ENCODE measurements at regions not wholly inside any gene's neighbourhood (a gene's known extent, or its start where the extent isn't known, plus 50 kb on each side); places are given as distances from the start of the nearest gene placed in this dataset.
"Not testable (repeated sequence)": the region's sequence is repeated elsewhere in the genome, so short reads cannot be mapped to it uniquely, and the experiment has no call there.

DNA sequence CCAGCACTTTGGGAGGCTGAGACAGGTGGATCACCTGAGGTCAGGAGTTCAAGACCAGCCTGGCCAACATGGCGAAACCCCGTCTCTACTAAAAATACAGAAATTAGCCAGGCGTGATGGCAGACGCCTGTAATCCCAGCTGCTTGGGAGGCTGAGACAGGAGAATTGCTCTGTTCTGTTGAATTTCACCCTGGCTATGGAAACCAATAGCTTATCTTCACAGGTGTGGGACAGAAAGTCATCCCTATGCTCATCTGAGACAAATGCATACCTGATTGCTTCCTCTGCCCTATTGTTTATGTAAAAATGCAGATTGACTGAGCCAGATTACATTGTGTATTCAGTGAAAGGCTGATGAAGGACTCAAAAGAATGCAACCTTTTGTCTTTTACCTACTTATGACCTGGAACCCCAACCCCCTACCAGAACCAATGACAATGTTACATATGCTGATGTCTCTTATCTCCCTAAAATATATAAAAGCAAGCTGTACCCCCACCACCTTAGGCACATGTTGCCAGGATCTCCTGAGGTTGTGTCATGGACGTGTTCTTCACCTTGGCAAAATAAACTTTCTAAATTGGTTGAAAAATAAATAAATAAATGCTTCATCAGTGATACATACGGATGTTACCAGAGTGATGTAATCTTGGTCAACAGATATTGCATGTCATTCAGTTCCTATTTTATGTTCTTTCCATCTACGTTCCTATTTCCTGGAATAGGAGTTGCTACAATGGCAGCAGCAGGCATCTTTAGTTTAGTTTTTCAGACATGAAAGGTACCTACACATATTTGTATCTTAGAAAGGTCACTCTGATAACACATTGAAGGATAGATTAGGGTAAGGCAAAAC, 189.4 kb upstream of the SLC38A2 start:
- in situ Hi-C loops (cut with HindIII; ENCODE audit: low pct_unique_long_range_greater_than_20kb, low sequenced_read_pairs); DNase-seq (ENCODE audit: low read depth, low spot score): not testable (repeated sequence)

DNA sequence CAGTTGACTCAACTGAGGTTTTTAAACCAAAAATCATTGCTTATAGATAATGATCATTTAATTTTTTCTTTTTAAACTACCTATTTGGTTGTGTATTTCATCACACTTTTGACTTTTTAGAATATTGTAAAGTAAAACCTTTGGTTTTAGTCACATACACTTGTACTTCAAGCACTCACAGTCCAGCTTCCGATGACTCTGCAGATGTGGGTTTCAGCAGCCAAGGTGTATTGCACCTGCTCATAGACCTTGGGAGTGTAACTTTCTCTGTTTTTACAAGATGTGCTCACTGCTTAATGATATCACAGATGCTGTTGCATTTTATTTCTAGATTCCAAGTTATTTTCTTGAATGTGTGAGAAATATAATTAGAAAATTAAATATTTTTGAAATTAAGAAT, 188.3 kb upstream of the SLC38A2 start:
- DNase-seq (ENCODE audit: low read depth, low spot score) = no peak
- in situ Hi-C loops (cut with HindIII; ENCODE audit: low pct_unique_long_range_greater_than_20kb, low sequenced_read_pairs) = no loop called here

DNA sequence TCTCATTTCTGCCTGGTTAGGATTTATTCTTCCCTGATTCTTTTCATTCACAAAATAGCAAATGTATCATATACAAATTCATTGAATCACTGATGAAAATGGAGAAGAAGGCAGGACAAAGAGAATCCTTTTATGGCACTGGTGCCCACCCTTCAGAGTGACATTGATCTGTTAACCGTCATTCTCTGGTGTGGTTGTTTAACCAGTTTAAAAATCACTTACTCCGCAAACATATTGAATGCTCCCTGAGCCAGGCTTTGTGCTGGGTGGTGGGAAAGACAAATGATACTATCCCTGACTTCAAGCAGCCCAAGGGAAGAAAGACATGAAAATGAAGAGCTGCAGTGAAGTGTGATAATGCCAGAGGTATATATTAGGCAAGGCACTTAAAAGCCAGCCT, 187.5 kb upstream of the SLC38A2 start:
- in situ Hi-C loops (cut with HindIII; ENCODE audit: low pct_unique_long_range_greater_than_20kb, low sequenced_read_pairs) = no loop called here
- no peak for DNase-seq (ENCODE audit: low read depth, low spot score)

DNA sequence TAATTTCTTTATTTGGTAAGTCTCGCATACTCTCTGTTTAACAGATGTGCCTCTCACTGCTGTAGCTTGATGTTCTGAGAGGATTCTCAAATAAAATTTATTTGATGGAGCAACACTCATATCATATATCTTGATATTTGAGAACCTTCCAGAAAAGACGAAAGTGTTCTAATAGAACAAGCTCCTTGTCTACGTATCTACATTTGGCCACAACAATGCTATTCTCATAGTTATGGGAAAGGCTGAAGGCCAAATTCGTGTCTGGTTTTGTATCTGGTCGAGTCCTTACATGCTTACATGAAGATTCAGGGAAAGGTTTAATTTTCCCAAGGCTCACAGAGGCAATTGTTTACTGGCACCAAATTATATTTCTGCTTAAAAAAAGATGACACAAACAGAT, 186.7 kb upstream of the SLC38A2 start:
- no peak for DNase-seq (ENCODE audit: low read depth, low spot score)
- in situ Hi-C loops (cut with HindIII; ENCODE audit: low pct_unique_long_range_greater_than_20kb, low sequenced_read_pairs) = no loop called here

DNA sequence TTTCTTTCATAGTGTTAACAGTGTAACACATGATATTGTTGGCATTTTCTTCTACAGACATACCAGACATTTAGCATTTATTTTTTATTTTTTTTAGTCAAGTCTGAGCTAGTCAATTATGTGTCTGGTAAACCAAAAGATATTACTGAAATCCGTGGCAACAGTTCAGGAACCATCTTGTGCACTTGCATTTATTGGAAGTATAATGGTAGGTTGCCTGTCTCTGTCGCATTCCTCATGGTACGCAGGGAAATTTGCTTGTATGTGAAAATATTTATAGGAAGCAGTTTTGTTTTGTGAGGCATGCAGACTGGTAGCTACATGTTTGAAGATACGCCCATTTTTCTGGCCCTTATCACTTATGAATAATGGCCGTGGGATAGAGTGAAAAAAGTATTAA, 186.1 kb upstream of the SLC38A2 start:
- in situ Hi-C loops (cut with HindIII; ENCODE audit: low pct_unique_long_range_greater_than_20kb, low sequenced_read_pairs) = no loop called here
- DNase-seq (ENCODE audit: low read depth, low spot score) = no peak

DNA sequence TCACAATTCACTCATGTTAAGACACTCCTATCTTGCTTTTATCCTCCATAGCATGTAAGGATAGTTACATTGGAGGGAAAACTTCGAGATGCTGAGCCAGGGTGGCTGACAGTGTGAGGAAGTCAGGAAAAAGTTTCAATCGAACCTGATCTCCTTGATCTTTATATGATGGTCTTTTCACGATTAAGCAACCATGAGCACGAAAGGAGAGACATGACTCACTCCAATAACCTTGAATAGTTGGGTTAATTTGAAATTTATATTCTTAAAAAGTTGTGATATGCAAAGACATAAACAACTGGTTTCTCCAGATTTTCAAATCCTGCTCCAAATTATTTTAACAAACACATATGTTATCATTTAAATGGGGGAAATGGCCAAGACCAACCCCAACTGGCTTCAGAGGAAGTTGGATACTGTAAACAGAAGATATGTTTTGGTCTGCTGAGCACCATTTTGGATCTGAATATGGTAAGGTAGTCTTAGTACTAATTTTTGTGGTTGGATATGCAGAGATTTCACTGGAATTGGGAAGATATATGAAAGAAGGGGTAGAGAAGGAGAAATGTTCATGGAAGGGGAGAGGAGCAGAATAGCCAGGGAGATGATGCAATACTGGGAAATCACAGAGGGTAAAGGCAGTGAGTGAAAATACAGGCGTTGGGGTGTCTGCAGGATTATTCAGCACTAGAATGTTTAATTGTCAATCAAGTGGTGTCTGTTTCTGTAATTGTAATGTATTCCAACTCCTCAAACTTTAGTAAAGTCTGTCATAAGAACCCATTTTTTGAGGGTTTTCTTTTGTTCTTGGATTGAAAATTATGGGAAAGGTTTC, 185.2 kb upstream of the SLC38A2 start:
- DNase-seq (ENCODE audit: low read depth, low spot score) = no peak
- in situ Hi-C loops (cut with HindIII; ENCODE audit: low pct_unique_long_range_greater_than_20kb, low sequenced_read_pairs) = no loop called here

DNA sequence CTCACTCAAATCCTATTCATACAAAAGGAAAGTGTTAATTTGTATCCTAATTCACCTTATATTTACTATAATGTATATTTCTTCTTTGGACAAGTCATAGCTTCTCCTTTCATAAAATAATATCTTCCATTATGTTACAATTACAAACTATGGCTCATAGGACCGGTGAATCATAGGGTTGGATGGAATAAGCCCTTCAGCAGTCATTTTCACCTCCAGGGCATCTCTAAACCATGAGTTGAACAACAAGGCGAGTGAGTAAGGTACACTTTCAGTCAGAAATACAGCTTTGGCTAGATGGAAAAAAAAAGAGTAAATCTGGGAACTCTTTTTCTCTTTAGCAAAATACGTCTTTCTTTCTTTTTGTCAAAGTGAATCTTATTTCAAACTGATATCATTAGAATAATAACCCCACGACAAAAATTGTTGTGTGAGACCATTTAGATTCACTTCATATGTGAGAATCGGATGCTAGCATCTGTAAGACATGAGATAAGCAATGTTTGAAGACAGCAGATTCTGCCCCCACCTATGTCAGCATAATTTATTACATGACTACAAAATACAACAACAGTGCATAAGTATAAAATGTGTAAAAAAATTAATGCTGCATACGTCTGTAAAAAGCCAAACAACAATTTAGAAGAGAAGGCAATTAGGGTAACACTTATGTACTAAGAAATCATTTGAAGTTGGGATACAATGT, 184.4 kb upstream of the SLC38A2 start:
- peak; percentile 62 for DNase-seq (ENCODE audit: low read depth, low spot score)
- in situ Hi-C loops (cut with HindIII; ENCODE audit: low pct_unique_long_range_greater_than_20kb, low sequenced_read_pairs) = no loop called here

DNA sequence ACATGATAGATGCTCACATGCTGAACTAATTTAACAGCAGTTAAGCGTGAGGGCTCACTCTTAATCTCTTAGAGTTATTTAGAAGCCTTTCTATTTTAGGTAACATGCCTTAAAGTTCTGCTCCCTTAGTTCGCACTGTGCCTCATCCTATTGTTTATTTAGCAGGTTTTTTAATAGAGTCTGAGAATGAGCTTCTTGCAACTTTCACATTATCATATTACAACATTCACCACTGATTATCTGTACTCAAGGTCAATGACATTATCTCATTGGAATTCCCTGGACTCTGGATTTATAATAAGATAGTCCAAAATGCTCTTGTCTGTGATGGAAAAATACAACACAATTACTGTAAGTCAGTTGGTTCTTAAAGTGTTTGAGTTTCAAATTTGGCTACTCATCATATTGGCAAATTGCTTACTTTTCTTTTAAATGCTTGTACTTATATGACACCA, 183.6 kb upstream of the SLC38A2 start:
- DNase-seq (ENCODE audit: low read depth, low spot score) = no peak
- in situ Hi-C loops (cut with HindIII; ENCODE audit: low pct_unique_long_range_greater_than_20kb, low sequenced_read_pairs) = no loop called here

DNA sequence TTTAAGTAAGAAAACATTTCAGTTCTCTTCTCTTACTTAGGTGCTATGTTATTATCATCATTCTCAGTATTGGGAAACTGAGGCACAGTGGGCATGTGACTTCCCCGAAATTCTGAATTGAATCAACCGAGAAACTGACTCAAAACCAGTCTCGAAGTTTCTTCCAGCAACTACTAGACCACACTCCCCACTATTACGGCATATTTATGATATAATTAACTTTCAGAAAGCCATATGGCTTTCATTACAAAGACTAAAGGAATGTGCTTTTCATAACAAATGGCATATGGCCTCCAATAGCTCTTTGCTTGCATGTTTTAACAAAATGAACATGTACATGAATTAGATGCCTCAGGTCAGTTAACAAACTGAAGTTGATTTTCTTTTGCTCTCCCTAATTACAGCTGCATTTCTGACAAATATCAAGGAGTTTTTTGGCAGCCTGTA, 182.9 kb upstream of the SLC38A2 start:
- in situ Hi-C loops (cut with HindIII; ENCODE audit: low pct_unique_long_range_greater_than_20kb, low sequenced_read_pairs) = no loop called here

DNA sequence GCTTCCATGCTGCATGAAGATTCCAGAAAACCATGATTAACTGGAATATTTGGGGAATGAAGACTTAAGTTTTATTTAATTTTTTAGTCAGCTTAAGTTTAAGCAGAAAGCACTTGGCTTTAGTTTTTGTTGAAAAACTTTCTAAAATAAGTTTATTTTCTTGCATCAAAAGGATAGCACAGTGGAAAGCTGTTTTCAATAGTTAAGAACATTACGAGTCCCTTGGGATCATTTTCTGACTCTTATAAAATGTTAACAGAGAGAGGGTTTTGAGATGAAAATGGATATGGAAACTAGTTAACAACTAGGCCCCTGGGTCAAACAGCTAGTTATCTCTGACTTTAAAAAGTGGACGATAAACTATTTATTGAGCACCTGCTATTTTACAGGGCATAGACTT, 181.9 kb upstream of the SLC38A2 start:
- in situ Hi-C loops (cut with HindIII; ENCODE audit: low pct_unique_long_range_greater_than_20kb, low sequenced_read_pairs) = no loop called here
- no peak for DNase-seq (ENCODE audit: low read depth, low spot score)

More for the DNA sequence above, 182.9 kb upstream of the SLC38A2 start:
- DNase-seq (ENCODE audit: low read depth, low spot score) = no peak

DNA sequence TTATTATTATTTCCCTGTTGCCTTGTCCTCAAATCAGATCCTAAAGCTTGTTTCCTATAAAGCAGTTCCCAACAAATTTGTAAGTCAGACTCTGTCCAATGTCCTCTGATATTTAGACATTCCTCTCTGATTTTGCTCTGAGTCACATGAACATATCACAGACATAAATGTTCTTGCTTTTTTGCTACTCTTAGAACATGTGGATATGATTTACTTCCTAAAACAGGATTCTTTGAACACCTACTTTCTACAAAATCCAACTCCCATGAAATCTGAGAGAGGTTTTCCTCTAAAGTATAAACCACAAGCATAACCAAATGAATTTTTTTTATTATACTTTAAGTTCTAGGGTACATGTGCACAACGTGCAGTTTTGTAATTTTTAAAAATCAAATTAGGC, 181.3 kb upstream of the SLC38A2 start:
- in situ Hi-C loops (cut with HindIII; ENCODE audit: low pct_unique_long_range_greater_than_20kb, low sequenced_read_pairs) = no loop called here
- DNase-seq (ENCODE audit: low read depth, low spot score) = no peak

DNA sequence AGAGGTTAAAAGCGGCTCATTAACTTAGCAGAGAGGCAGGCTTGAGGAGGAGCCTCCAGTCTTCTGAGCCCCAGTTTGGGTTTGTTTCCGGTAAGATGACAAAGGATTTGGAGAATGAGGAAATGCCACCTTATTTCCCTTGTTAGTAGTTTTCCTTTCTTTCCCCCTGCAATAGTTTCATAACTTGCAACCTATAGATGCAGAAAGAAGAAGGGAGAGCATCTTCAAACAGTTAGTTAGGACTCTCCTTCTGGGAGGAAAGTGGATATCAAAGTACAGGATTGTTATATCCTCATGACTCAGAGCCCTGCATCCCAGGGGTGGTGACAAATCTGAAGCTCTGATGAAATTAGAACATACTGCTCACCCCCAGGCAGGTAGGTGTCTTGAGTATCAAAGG, 180.7 kb upstream of the SLC38A2 start:
- in situ Hi-C loops (cut with HindIII; ENCODE audit: low pct_unique_long_range_greater_than_20kb, low sequenced_read_pairs) = no loop called here
- no peak for DNase-seq (ENCODE audit: low read depth, low spot score)

DNA sequence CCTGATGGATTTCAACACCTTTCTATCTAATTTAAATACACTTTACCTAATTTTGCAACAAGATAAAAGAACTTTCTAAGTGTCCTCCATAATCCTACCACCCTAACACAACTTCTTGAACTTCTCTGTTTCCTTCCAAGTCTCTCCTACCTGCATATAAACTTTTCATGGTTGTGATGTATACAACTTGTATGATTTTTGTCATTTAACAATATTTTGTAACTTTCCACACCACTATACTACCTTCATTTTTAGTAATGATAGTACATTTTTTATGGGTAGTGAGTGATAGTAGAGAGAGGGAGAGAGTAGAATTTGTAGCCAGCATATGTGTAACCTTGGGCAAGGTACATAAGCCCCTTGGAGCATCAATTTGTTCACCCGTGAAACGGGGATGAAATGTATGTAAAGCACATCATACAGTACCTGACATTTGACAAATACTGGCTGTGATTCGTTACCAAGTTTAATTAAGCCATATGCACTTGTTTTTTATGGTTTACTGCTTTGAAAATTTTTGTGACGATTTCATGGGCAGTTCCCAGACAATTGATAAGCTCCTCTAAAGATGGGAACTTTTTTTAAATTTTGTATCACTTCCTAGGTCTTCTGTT, 177.8 kb upstream of the SLC38A2 start:
- in situ Hi-C loops (cut with HindIII; ENCODE audit: low pct_unique_long_range_greater_than_20kb, low sequenced_read_pairs) = no loop called here
- no peak for DNase-seq (ENCODE audit: low read depth, low spot score)

DNA sequence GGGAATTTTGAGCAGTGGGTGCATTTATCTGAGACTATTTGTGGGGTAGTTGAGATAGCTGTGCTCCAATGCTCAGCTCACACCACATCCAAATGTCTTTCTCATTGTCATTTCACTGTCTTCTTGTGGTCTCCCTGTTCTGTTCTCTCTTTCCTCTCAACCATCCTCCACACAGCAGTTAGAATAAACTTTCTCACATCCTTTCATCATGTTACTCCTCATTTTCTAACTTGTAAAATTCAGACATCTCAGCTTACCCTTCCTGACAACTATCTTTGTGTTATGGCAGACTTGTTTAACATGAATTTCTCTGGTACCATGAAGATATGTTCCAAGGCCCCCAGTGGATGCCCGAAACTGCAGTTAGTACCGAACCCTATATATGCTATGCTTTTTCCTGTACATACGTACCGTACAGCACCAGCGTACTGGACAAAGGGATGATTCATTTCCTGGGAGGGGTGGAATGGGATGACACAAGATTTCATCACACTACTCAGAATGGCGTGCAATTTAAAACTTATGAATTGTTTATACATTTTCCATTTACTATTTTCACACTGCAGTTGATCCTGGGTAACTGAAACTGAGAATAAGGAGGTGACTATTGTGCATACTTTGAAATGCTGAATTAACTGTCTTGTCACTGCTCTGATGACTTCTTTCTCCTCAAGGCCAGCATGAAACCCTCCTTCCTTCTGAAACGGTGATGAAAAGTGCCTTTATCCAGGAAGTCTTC, 177.1 kb upstream of the SLC38A2 start:
- in situ Hi-C loops (cut with HindIII; ENCODE audit: low pct_unique_long_range_greater_than_20kb, low sequenced_read_pairs) = no loop called here
- DNase-seq (ENCODE audit: low read depth, low spot score) = peak; percentile 28

DNA sequence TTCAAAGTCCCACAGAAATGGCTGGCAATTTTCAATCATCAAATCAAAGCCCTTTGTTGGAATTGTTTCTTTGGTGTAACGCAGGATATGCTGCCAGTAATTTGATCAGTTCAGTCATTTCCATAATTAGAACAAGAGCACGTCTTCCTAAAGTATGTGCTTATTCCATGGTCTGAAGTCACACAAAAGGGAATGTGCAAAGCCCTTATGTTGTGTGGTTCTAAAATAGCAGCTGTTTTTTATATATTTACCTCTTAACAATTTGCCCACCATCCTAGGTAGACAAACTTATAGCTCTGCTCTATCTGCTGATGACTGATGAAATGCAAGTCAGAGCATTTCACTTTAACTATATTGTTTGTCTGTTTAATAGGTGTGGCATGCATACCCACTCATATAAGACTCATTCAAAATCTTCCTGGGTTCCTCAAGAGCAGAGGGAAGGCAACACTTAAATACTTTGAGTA, 176.1 kb upstream of the SLC38A2 start:
- no peak for DNase-seq (ENCODE audit: low read depth, low spot score)
- in situ Hi-C loops (cut with HindIII; ENCODE audit: low pct_unique_long_range_greater_than_20kb, low sequenced_read_pairs) = no loop called here

DNA sequence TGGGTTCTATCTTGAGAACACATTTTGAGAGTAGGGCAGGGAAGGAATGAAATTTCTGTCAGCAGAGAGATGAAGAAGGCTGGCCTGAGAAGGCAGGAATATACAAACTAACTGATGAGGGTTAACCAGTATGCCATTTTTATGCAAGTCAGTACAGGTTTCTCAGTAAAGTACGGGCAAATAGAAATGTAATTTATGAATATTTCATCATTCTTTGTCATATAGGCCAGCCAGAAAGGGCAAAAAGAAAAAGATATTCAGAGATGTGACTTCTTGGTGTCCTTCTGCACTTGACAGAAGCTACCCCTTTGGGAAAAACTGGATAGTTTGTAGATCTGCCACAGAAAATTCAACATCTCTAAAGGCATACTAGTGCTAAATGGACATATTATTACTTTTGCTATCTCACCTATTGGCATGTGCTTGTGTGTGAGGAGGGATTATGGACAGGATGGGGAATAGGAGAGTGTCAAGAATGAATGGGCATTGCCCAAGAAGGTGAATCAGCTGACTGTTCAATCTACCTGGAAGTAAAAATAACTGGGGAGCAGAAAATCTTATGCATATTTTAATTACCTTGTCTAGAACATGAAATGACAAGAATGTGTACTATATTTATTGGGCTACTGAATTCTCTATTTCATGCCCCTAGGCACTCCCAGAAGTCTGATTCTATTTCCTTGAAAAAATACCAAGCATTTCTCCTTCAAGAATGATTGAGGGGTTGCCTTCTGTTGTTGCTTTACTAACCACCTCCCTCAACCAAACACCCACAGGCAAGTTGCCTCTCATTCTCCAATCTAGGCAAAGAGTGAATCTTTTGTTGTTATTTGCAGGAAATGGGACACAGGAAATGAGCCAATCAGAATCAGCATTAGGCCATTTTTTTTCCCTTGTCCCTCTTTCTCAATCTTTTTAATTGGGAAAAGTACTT, 175.1 kb upstream of the SLC38A2 start:
- DNase-seq (ENCODE audit: low read depth, low spot score) = peak; percentile 20
- in situ Hi-C loops (cut with HindIII; ENCODE audit: low pct_unique_long_range_greater_than_20kb, low sequenced_read_pairs) = no loop called here

Measured in SK-MEL-5 (cell line).